ENCODE measurements at regions not wholly inside any gene's neighbourhood (a gene's known extent, or its start where the extent isn't known, plus 50 kb on each side); places are given as distances from the start of the nearest gene placed in this dataset.
"Not testable (repeated sequence)": the region's sequence is repeated elsewhere in the genome, so short reads cannot be mapped to it uniquely, and the experiment has no call there.

GRCh38 chr4:127521463-127521862, 111.3 kb upstream of the INTU start:
- H3K9me3 Mint-ChIP-seq = no peaks in the 10 kb centered on the region
- no peak overlapping the region for H3K4me3 Mint-ChIP-seq

GRCh38 chr4:127523369-127523768, 109.4 kb upstream of the INTU start:
- intact Hi-C loops (cut with micrococcal nuclease) = no loop called here
- Mint-ChIP-seq H3K36me3 (ENCODE audit: low read depth) (no peaks in the 10 kb centered on the region), H3K27ac (no peak overlapping the region), H3K4me3 (no peak overlapping the region), H3K27me3 (peaks cover 1% of the 10 kb centered on the region), H3K4me1 (ENCODE audit: low read depth) (no peaks in the 10 kb centered on the region), H3K9me3 (no peaks in the 10 kb centered on the region)

More at GRCh38 chr4:127521463-127521862, 111.3 kb upstream of the INTU start:
- Mint-ChIP-seq H3K27me3 (peaks cover 1% of the 10 kb centered on the region), H3K4me1 (ENCODE audit: low read depth) (no peaks in the 10 kb centered on the region), H3K36me3 (ENCODE audit: low read depth) (no peaks in the 10 kb centered on the region), H3K27ac (no peak overlapping the region)
- intact Hi-C loops (cut with micrococcal nuclease) = no loop called here

GRCh38 chr4:127525608-127526007, 107.1 kb upstream of the INTU start:
- no peak overlapping the region for H3K27ac Mint-ChIP-seq
- intact Hi-C loops (cut with micrococcal nuclease) = no loop called here
- H3K4me1 Mint-ChIP-seq (ENCODE audit: low read depth) = no peaks in the 10 kb centered on the region
- H3K4me3 Mint-ChIP-seq = no peak overlapping the region
- H3K36me3 Mint-ChIP-seq (ENCODE audit: low read depth) = no peaks in the 10 kb centered on the region
- H3K27me3 Mint-ChIP-seq = no peaks in the 10 kb centered on the region
- H3K9me3 Mint-ChIP-seq = no peaks in the 10 kb centered on the region

GRCh38 chr4:127528302-127528701, 104.5 kb upstream of the INTU start:
- Mint-ChIP-seq H3K27ac (no peak overlapping the region), H3K4me1 (ENCODE audit: low read depth) (no peaks in the 10 kb centered on the region), H3K27me3 (no peaks in the 10 kb centered on the region), H3K9me3 (no peaks in the 10 kb centered on the region), H3K4me3 (no peak overlapping the region), H3K36me3 (ENCODE audit: low read depth) (no peaks in the 10 kb centered on the region)
- intact Hi-C loops (cut with micrococcal nuclease) = no loop called here

- H3K27ac Mint-ChIP-seq; H3K27me3 Mint-ChIP-seq; H3K4me3 Mint-ChIP-seq; H3K4me1 Mint-ChIP-seq (ENCODE audit: low read depth); H3K9me3 Mint-ChIP-seq; H3K36me3 Mint-ChIP-seq (ENCODE audit: low read depth); intact Hi-C loops (cut with micrococcal nuclease): not testable (repeated sequence)
Observed at GRCh38 chr4:127529879-127530278, 102.9 kb upstream of the INTU start.

- no peaks in the 10 kb centered on the region for H3K4me1 Mint-ChIP-seq (ENCODE audit: low read depth)
- no peaks in the 10 kb centered on the region for H3K9me3 Mint-ChIP-seq
- no peak overlapping the region for H3K4me3 Mint-ChIP-seq
- intact Hi-C loops (cut with micrococcal nuclease) = no loop called here
- H3K27ac Mint-ChIP-seq = no peak overlapping the region
- H3K36me3 Mint-ChIP-seq (ENCODE audit: low read depth) = no peaks in the 10 kb centered on the region
- H3K27me3 Mint-ChIP-seq = no peaks in the 10 kb centered on the region
Observed at GRCh38 chr4:127533028-127533700, 99.6 kb upstream of the INTU start.

- intact Hi-C loops (cut with micrococcal nuclease) = no loop called here
- Mint-ChIP-seq H3K27me3 (no peaks in the 10 kb centered on the region), H3K4me3 (no peak overlapping the region), H3K36me3 (ENCODE audit: low read depth) (no peaks in the 10 kb centered on the region), H3K4me1 (ENCODE audit: low read depth) (no peaks in the 10 kb centered on the region), H3K27ac (no peak overlapping the region), H3K9me3 (no peaks in the 10 kb centered on the region)
Observed at GRCh38 chr4:127534041-127534825, 98.5 kb upstream of the INTU start.

GRCh38 chr4:127538016-127538415, 94.7 kb upstream of the INTU start:
- no peaks in the 10 kb centered on the region for H3K9me3 Mint-ChIP-seq
- intact Hi-C loops (cut with micrococcal nuclease) = no loop called here
- peaks cover 2% of the 10 kb centered on the region for H3K27me3 Mint-ChIP-seq
- H3K4me1 Mint-ChIP-seq (ENCODE audit: low read depth) = no peaks in the 10 kb centered on the region
- no peaks in the 10 kb centered on the region for H3K36me3 Mint-ChIP-seq (ENCODE audit: low read depth)
- no peak overlapping the region for H3K27ac Mint-ChIP-seq
- no peak overlapping the region for H3K4me3 Mint-ChIP-seq

GRCh38 chr4:127540497-127541025, 92.2 kb upstream of the INTU start:
- no peak overlapping the region for H3K4me3 Mint-ChIP-seq
- H3K36me3 Mint-ChIP-seq (ENCODE audit: low read depth) = no peaks in the 10 kb centered on the region
- intact Hi-C loops (cut with micrococcal nuclease) = no loop called here
- no peak overlapping the region for H3K27ac Mint-ChIP-seq
- no peaks in the 10 kb centered on the region for H3K9me3 Mint-ChIP-seq
- peaks cover 2% of the 10 kb centered on the region for H3K27me3 Mint-ChIP-seq
- no peaks in the 10 kb centered on the region for H3K4me1 Mint-ChIP-seq (ENCODE audit: low read depth)

GRCh38 chr4:127545271-127545670, 87.5 kb upstream of the INTU start:
- no peaks in the 10 kb centered on the region for H3K27me3 Mint-ChIP-seq

GRCh38 chr4:127548990-127549925, 83.5 kb upstream of the INTU start:
- intact Hi-C loops (cut with micrococcal nuclease) = no loop called here
- Mint-ChIP-seq H3K4me1 (ENCODE audit: low read depth) (no peaks in the 10 kb centered on the region), H3K9me3 (peaks cover 9% of the 10 kb centered on the region), H3K27ac (no peak overlapping the region), H3K27me3 (no peaks in the 10 kb centered on the region), H3K36me3 (ENCODE audit: low read depth) (no peaks in the 10 kb centered on the region), H3K4me3 (no peak overlapping the region)

More at GRCh38 chr4:127545271-127545670, 87.5 kb upstream of the INTU start:
- Mint-ChIP-seq H3K36me3 (ENCODE audit: low read depth) (no peaks in the 10 kb centered on the region), H3K27ac (no peak overlapping the region), H3K9me3 (no peaks in the 10 kb centered on the region), H3K4me1 (ENCODE audit: low read depth) (no peaks in the 10 kb centered on the region), H3K4me3 (no peak overlapping the region)
- intact Hi-C loops (cut with micrococcal nuclease) = no loop called here

GRCh38 chr4:127555106-127555505, 77.7 kb upstream of the INTU start:
- Mint-ChIP-seq H3K9me3 (peaks cover 9% of the 10 kb centered on the region), H3K4me1 (ENCODE audit: low read depth) (no peaks in the 10 kb centered on the region)

GRCh38 chr4:127558088-127558487, 74.7 kb upstream of the INTU start:
- H3K36me3 Mint-ChIP-seq (ENCODE audit: low read depth) = no peaks in the 10 kb centered on the region
- no peak overlapping the region for H3K4me3 Mint-ChIP-seq
- no peaks in the 10 kb centered on the region for H3K27me3 Mint-ChIP-seq
- H3K4me1 Mint-ChIP-seq (ENCODE audit: low read depth) = no peaks in the 10 kb centered on the region
- intact Hi-C loops (cut with micrococcal nuclease) = no loop called here
- peaks cover 2% of the 10 kb centered on the region for H3K9me3 Mint-ChIP-seq
- H3K27ac Mint-ChIP-seq = no peak overlapping the region

More at GRCh38 chr4:127555106-127555505, 77.7 kb upstream of the INTU start:
- Mint-ChIP-seq H3K27ac (no peak overlapping the region), H3K27me3 (no peaks in the 10 kb centered on the region), H3K4me3 (no peak overlapping the region), H3K36me3 (ENCODE audit: low read depth) (no peaks in the 10 kb centered on the region)
- intact Hi-C loops (cut with micrococcal nuclease) = no loop called here

All from dendritic cell treated with granulocyte-macrophage colony-stimulating factor and Interleukin-4, amounts not matched to agents 40 ng/mL and 50 ng/mL, for 4 days (primary cell).